H1 (cell line): ENCODE measurements at regions not wholly inside any gene's neighbourhood (a gene's known extent, or its start where the extent isn't known, plus 50 kb on each side); places are given as distances from the start of the nearest gene placed in this dataset.

Experiments
- CBX8 ChIP-seq: fragments of 300-800, 300-1000 bp; sonication (generic); IDR thresholded peaks from 2 replicates; pipeline ENCODE4 v1.7.1; 2016; ENCODE audit warnings: low read depth, low read length, borderline replicate concordance
- EGR1 ChIP-seq: IDR thresholded peaks from 2 replicates; pipeline ENCODE4 v1.6.1; 2011; ENCODE audit warnings: low read depth, low read length, borderline replicate concordance
- MAFK ChIP-seq: IDR thresholded peaks from 2 replicates; pipeline ENCODE4 v1.6.1; 2012; ENCODE audit warnings: low read depth, mild to moderate bottlenecking, improper control_type of control experiment, low read length
- POLR2A ChIP-seq, 2 experiments: IDR thresholded peaks; 1 replicate in 1 of 2; 2 replicates in 1 of 2; pipeline ENCODE4 v1.6.1; 2011; ENCODE audit warnings: low read depth in 2 of 2, low read length in 2 of 2, mild to moderate bottlenecking in 2 of 2; ENCODE audit errors: control extremely low read depth in 1 of 2
- TAF1 ChIP-seq: IDR thresholded peaks from 2 replicates; pipeline ENCODE4 v1.6.1; 2011; ENCODE audit warnings: mild to moderate bottlenecking, low read depth, low read length

- no peak for TF ChIP-seq EGR1
- TF ChIP-seq POLR2A (IDR thresholded peaks at IDR 0.05; ENCODE audit: control extremely low read depth in 1 of 2, low read depth in 2 of 2, low read length in 2 of 2), result no peak
- no peak for TF ChIP-seq MAFK
- no peak for TF ChIP-seq TAF1
- TF ChIP-seq CBX8, result no peak
Observed at GRCh38 chr15:56537881-56538280, 72.9 kb upstream of the MNS1 start (continued).
